MCF 10A (cell line): ENCODE measurements at regions not wholly inside any gene's neighbourhood (a gene's known extent, or its start where the extent isn't known, plus 50 kb on each side); places are given as distances from the start of the nearest gene placed in this dataset.
A peak's percentile ranks its signal among the peaks of the same experiment; 100 is the strongest.

Source experiments
- BruUV-seq: library from RNA; stranded (reverse); fragments of 400-500 nt; replicated peaks from 2 replicates; lab custom pipeline; 2021; lab: Mats Ljungman, UMichigan
- CTCF ChIA-PET: fragments of 300-600 bp; sonication (Branson Sonifier 250); formaldehyde crosslinking; extraction: SDS; loops from one replicate; lab custom pipeline; 2021; ENCODE audit warnings: antibody characterized with exemption, inconsistent platforms; lab: Yijun Ruan, JAX
- POLR2A ChIA-PET: fragments of 300-600, 350-650 bp; sonication (Branson Sonifier 250); formaldehyde crosslinking; extraction: SDS; loops from one replicate; lab custom pipeline; 2020; ENCODE audit warnings: antibody characterized with exemption, inconsistent platforms; lab: Yijun Ruan, JAX
- DNase-seq: peaks from one replicate; pipeline ENCODE4 v3.0.0-alpha.2; 2018; ENCODE audit not compliant: unreplicated experiment
- H3K27ac Mint-ChIP-seq: one replicate; pipeline ENCODE4 v1.8.0; 2022; ENCODE audit warnings: mild to moderate bottlenecking, low read depth, mixed read lengths; ENCODE audit not compliant: unreplicated experiment
- H3K27me3 Mint-ChIP-seq: one replicate; pipeline ENCODE4 v1.8.0; 2022; ENCODE audit warnings: mixed read lengths; ENCODE audit not compliant: insufficient read depth, unreplicated experiment
- H3K36me3 Mint-ChIP-seq: one replicate; pipeline ENCODE4 v1.8.0; 2022; ENCODE audit warnings: mild to moderate bottlenecking, moderate library complexity, mixed read lengths; ENCODE audit not compliant: insufficient read depth, unreplicated experiment
- H3K4me1 Mint-ChIP-seq: one replicate; pipeline ENCODE4 v1.8.0; 2022; ENCODE audit warnings: mixed read lengths; ENCODE audit not compliant: insufficient read depth, unreplicated experiment
- H3K4me3 Mint-ChIP-seq: one replicate; pipeline ENCODE4 v1.8.0; 2022; ENCODE audit warnings: mild to moderate bottlenecking, moderate library complexity, mixed read lengths; ENCODE audit not compliant: unreplicated experiment
- H3K9me3 Mint-ChIP-seq: one replicate; pipeline ENCODE4 v1.8.0; 2022; ENCODE audit warnings: mixed read lengths; ENCODE audit not compliant: unreplicated experiment
- intact Hi-C: fragments of 100-400 bp; cut with micrococcal nuclease; formaldehyde crosslinking; loops from 2 replicates; pipeline ENCODE4 v1.14.1; 2022
- TF ChIP-seq, protein P1 (sequence below): fragments of 200-600 bp; IDR thresholded peaks from one replicate; pipeline ENCODE4 v1.8.0; 2022; ENCODE audit warnings: antibody characterized with exemption, mild to moderate bottlenecking; ENCODE audit not compliant: unreplicated experiment

DNA sequence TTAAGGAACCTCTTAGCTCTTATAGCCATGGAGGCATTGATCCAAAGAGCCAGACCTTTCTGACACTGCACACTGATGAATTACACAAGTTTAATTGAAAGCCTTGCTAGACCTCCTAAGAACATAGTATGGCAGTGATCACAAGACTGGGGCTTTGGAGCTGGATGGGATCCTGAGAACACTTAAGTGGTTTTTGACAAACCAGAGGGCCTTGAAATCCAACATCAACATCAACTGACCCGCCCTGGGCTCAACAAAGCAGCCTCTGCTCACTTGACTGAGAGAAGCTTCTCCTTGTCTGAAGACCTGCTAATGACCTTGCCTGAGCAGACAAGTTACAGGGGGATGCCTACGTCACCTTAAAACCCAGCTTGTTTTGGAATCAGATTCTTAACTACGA lies 257.6 kb downstream of the KLF13 start:
- CTCF ChIA-PET, result interaction anchor here (0.5 to 1.5 kb wide), 5 partner anchors 12 to 1086 kb away, joined by 3 to 4 read pairs (median 3); no protein-coding TSS in a partner anchor
- Mint-ChIP-seq H3K4me1 (peaks cover 18% of the 10 kb centered on the region), H3K9me3 (no peaks in the 10 kb centered on the region), H3K27ac (no peak overlapping the region), H3K27me3 (no peaks in the 10 kb centered on the region), H3K36me3 (no peaks in the 10 kb centered on the region), H3K4me3 (no peak overlapping the region)
- no TSS peak for BruUV-seq
- POLR2A ChIA-PET, result interaction anchor here (0.5 kb wide), 1 partner anchor 403 kb away, joined by 4 read pairs; no protein-coding TSS in a partner anchor
- no peak for DNase-seq
- TF ChIP-seq, protein P1, sequence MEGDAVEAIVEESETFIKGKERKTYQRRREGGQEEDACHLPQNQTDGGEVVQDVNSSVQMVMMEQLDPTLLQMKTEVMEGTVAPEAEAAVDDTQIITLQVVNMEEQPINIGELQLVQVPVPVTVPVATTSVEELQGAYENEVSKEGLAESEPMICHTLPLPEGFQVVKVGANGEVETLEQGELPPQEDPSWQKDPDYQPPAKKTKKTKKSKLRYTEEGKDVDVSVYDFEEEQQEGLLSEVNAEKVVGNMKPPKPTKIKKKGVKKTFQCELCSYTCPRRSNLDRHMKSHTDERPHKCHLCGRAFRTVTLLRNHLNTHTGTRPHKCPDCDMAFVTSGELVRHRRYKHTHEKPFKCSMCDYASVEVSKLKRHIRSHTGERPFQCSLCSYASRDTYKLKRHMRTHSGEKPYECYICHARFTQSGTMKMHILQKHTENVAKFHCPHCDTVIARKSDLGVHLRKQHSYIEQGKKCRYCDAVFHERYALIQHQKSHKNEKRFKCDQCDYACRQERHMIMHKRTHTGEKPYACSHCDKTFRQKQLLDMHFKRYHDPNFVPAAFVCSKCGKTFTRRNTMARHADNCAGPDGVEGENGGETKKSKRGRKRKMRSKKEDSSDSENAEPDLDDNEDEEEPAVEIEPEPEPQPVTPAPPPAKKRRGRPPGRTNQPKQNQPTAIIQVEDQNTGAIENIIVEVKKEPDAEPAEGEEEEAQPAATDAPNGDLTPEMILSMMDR, result no peak
- intact Hi-C loops, result no loop called here

DNA sequence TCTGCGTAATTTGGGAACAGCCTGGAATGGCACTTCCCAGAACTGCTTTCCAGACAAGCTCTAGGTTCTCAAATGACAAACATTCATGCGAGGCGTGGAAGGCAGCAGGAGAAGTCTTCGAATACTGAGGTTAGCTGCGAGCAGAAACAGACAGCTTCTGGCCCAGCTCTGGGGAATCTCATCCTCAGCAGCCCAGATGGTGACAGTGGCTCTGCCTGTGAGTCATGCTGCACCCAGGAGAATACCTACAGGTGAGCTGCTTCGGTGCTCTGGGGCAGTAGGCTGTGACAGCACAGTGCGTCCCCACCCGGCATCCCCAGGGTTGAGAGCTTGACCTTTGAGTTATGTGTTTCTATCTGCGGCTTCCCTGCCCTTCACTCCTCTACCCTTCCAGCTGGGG lies 258.6 kb downstream of the KLF13 start:
- DNase-seq, result no peak
- POLR2A ChIA-PET, result interaction anchor here (0.9 kb wide), 1 partner anchor 10 kb away, joined by 3 read pairs; no protein-coding TSS in a partner anchor
- TF ChIP-seq, protein P1, result no peak
- Mint-ChIP-seq H3K27ac (no peak overlapping the region), H3K4me1 (peaks cover 8% of the 10 kb centered on the region), H3K27me3 (no peaks in the 10 kb centered on the region), H3K4me3 (no peak overlapping the region), H3K9me3 (no peaks in the 10 kb centered on the region), H3K36me3 (no peaks in the 10 kb centered on the region)
- BruUV-seq, result no TSS peak
- intact Hi-C loops, result no loop called here
- CTCF ChIA-PET, result interaction anchor here (0.5 to 0.9 kb wide), 2 partner anchors 21 to 384 kb away, joined by 3 to 4 read pairs; no protein-coding TSS in a partner anchor

DNA sequence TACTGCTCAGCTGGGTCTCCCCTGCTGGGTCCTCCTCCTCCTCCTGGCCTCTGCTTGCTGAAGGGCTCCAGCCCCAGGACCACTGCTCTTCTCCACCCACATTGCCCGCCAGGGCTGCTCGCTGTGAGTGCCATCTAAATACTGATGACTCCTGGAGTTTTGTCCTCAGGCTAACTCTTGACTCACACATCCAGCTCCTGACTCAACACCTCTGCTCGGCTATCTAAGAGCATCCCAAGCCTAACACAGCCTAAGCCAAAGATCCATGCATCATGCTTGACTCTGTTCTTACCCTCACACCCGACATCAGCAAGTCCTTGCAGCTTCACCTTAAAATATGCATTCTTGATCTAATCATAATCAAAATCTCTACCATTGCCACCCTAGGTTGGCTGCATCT lies 260.2 kb downstream of the KLF13 start:
- DNase-seq, result peak; percentile 52
- Mint-ChIP-seq H3K27me3 (no peaks in the 10 kb centered on the region), H3K4me3 (no peak overlapping the region), H3K27ac (no peak overlapping the region), H3K4me1 (peaks cover 7% of the 10 kb centered on the region), H3K9me3 (no peaks in the 10 kb centered on the region), H3K36me3 (no peaks in the 10 kb centered on the region)
- ChIA-PET CTCF (interaction anchor here (0.9 to 1.0 kb wide), 2 partner anchors 15 to 387 kb away, joined by 3 to 4 read pairs; no protein-coding TSS in a partner anchor), POLR2A (no interaction called here)
- intact Hi-C loops, result no loop called here
- TF ChIP-seq, protein P1, result no peak
- no TSS peak for BruUV-seq

DNA sequence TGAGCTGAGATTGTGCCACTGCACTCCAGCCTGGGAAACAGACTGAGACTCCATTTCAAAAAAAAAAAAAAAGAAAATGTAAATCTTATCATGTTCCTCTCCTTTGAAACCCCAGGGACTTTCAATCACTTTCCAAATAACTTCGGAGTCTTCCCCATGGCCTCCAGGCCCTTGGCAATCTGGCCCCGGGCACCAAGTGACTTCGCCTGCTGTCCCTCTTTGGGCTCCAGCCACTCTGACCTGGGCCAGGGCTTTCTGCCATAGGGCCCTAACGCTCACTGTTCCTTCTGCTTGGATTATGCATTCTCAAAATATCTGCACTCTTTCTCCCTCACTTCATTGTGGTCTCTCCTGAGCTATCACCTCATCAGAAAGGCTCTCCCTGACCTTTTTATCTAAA lies 260.9 kb downstream of the KLF13 start:
- POLR2A ChIA-PET, result no interaction called here
- H3K9me3 Mint-ChIP-seq, result no peaks in the 10 kb centered on the region
- intact Hi-C loops, result no loop called here

More for the DNA sequence above, 260.9 kb downstream of the KLF13 start:
- no TSS peak for BruUV-seq
- CTCF ChIA-PET, result interaction anchor here (1.0 to 1.6 kb wide), 2 partner anchors 15 to 386 kb away, joined by 3 to 7 read pairs; no protein-coding TSS in a partner anchor
- H3K27me3 Mint-ChIP-seq, result no peaks in the 10 kb centered on the region
- TF ChIP-seq, protein P1, result no peak
- no peak for DNase-seq
- H3K4me3 Mint-ChIP-seq, result no peak overlapping the region
- H3K27ac Mint-ChIP-seq, result no peak overlapping the region
- no peaks in the 10 kb centered on the region for H3K36me3 Mint-ChIP-seq
- H3K4me1 Mint-ChIP-seq, result peaks cover 7% of the 10 kb centered on the region
